GM18951 (cell line): ENCODE measurements at regions not wholly inside any gene's neighbourhood (a gene's known extent, or its start where the extent isn't known, plus 50 kb on each side); places are given as distances from the start of the nearest gene placed in this dataset.

ENCODE experiments used
- POLR2A ChIP-seq: IDR thresholded peaks from 4 replicates; pipeline ENCODE4 v1.6.1; 2011; ENCODE audit warnings: mild to moderate bottlenecking; ENCODE audit not compliant: insufficient read length, insufficient read depth; ENCODE audit errors: extremely low read depth
- in situ Hi-C: fragments of 300-500 bp; cut with MboI; formaldehyde crosslinking; loops from one replicate; pipeline ENCODE4 v1.12.0; 2022; ENCODE audit warnings: low sequenced_read_pairs, mixed read lengths, inconsistent platforms; ENCODE audit not compliant: unreplicated experiment

GRCh38 chr18:24763765-24764513 lies 303.5 kb downstream of the HRH4 start:
- TF ChIP-seq POLR2A: no peak
- in situ Hi-C loops: no loop called here

GRCh38 chr18:24764766-24765165 lies 304.3 kb downstream of the HRH4 start:
- in situ Hi-C loops: no loop called here
- no peak for TF ChIP-seq POLR2A

- in situ Hi-C loops: no loop called here
Measured at GRCh38 chr18:24766376-24766775, 305.9 kb downstream of the HRH4 start.

GRCh38 chr18:24770311-24771024 lies 310.0 kb downstream of the HRH4 start:
- no peak for TF ChIP-seq POLR2A
- in situ Hi-C loops: no loop called here

More at GRCh38 chr18:24766376-24766775, 305.9 kb downstream of the HRH4 start:
- TF ChIP-seq POLR2A: no peak

GRCh38 chr18:24771300-24771699 lies 310.9 kb downstream of the HRH4 start:
- TF ChIP-seq POLR2A: no peak
- in situ Hi-C loops: no loop called here

- in situ Hi-C loops: no loop called here
- no peak for TF ChIP-seq POLR2A
Measured at GRCh38 chr18:24773101-24773500, 312.7 kb downstream of the HRH4 start.

- in situ Hi-C loops: no loop called here
- TF ChIP-seq POLR2A: no peak
Measured at GRCh38 chr18:24776019-24776418, 315.6 kb downstream of the HRH4 start.

GRCh38 chr18:24778810-24779418 lies 318.5 kb downstream of the HRH4 start:
- TF ChIP-seq POLR2A: no peak
- in situ Hi-C loops: no loop called here

GRCh38 chr18:24782566-24782965 lies 322.1 kb downstream of the HRH4 start:
- in situ Hi-C loops: no loop called here
- no peak for TF ChIP-seq POLR2A

- in situ Hi-C loops: no loop called here
- TF ChIP-seq POLR2A: no peak
Measured at GRCh38 chr18:24785019-24785418, 324.6 kb downstream of the HRH4 start.

- in situ Hi-C loops: no loop called here
- TF ChIP-seq POLR2A: no peak
Measured at GRCh38 chr18:24786027-24786426, 325.6 kb downstream of the HRH4 start.

GRCh38 chr18:24790347-24790746 lies 329.9 kb downstream of the HRH4 start:
- no peak for TF ChIP-seq POLR2A
- in situ Hi-C loops: no loop called here

- in situ Hi-C loops: no loop called here
- TF ChIP-seq POLR2A: no peak
Measured at GRCh38 chr18:24791751-24792545, 331.5 kb downstream of the HRH4 start.
